ENCODE measurements at regions not wholly inside any gene's neighbourhood (a gene's known extent, or its start where the extent isn't known, plus 50 kb on each side); places are given as distances from the start of the nearest gene placed in this dataset.

DNA sequence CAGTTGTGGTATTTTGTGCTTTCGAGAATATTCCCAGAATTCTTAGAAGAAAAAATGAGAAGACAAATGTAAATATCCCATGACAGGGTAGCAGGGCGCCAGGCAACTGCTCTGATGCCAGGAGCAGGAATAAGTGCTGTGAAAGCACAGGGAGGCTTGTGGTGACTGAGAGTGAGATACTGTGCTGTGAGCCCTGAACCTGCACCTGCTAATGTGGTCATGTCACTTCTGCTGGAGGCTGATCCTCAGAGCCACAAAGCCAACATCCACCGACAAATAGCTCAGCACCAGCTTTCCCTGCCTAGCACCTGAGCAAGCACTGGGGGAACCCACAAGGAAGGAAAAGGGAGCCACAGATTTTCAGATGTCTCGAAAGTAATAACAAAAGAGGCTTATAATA lies 368.6 kb upstream of the CDH4 start:
- TF ChIP-seq, protein P1, sequence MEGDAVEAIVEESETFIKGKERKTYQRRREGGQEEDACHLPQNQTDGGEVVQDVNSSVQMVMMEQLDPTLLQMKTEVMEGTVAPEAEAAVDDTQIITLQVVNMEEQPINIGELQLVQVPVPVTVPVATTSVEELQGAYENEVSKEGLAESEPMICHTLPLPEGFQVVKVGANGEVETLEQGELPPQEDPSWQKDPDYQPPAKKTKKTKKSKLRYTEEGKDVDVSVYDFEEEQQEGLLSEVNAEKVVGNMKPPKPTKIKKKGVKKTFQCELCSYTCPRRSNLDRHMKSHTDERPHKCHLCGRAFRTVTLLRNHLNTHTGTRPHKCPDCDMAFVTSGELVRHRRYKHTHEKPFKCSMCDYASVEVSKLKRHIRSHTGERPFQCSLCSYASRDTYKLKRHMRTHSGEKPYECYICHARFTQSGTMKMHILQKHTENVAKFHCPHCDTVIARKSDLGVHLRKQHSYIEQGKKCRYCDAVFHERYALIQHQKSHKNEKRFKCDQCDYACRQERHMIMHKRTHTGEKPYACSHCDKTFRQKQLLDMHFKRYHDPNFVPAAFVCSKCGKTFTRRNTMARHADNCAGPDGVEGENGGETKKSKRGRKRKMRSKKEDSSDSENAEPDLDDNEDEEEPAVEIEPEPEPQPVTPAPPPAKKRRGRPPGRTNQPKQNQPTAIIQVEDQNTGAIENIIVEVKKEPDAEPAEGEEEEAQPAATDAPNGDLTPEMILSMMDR (IDR thresholded peaks at IDR 0.05; ENCODE audit: low read length) = no peak
- TF ChIP-seq EZH2 (optimal IDR thresholded peaks at IDR 0.05; ENCODE audit: low read depth, low read length) = no peak
